DND-41 (cell line): ENCODE measurements at regions not wholly inside any gene's neighbourhood (a gene's known extent, or its start where the extent isn't known, plus 50 kb on each side); places are given as distances from the start of the nearest gene placed in this dataset.

Experiments
- EZH2 ChIP-seq: IDR thresholded peaks from 3 replicates; pipeline ENCODE4 v1.6.1; 2012; ENCODE audit warnings: borderline replicate concordance, low read depth, mild to moderate bottlenecking, moderate library complexity, low read length, inconsistent platforms; ENCODE audit not compliant: severe bottlenecking
- TF ChIP-seq, protein P1 (sequence below): IDR thresholded peaks from 2 replicates; pipeline ENCODE4 v1.5.1; 2012; ENCODE audit warnings: borderline replicate concordance, low read length, moderate library complexity, mild to moderate bottlenecking; ENCODE audit not compliant: poor library complexity, severe bottlenecking; ENCODE audit errors: extremely low read depth

DNA sequence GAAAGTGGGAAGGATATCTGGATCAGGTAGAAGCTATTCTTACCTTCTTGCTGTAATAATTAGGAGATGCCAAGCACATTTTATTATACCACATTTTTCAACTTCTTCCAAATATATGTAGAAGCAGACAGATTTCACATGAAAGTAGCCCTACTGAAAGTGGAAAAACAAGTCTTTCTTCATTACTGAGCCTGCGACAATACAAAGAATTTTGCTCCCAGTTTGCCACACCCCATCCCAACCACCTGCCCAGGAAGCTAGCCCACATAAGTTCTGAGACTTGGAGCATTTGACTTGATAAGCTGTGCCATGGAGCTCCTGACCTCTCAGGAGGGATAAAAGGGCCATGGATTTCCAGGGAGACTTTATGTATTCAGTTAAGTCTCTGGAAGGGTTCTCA is 249.1 kb upstream of the ADCY2 start:
- TF ChIP-seq, protein P1, sequence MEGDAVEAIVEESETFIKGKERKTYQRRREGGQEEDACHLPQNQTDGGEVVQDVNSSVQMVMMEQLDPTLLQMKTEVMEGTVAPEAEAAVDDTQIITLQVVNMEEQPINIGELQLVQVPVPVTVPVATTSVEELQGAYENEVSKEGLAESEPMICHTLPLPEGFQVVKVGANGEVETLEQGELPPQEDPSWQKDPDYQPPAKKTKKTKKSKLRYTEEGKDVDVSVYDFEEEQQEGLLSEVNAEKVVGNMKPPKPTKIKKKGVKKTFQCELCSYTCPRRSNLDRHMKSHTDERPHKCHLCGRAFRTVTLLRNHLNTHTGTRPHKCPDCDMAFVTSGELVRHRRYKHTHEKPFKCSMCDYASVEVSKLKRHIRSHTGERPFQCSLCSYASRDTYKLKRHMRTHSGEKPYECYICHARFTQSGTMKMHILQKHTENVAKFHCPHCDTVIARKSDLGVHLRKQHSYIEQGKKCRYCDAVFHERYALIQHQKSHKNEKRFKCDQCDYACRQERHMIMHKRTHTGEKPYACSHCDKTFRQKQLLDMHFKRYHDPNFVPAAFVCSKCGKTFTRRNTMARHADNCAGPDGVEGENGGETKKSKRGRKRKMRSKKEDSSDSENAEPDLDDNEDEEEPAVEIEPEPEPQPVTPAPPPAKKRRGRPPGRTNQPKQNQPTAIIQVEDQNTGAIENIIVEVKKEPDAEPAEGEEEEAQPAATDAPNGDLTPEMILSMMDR: no peak
- no peak for TF ChIP-seq EZH2
